HL-60 (cell line): ENCODE measurements at regions not wholly inside any gene's neighbourhood (a gene's known extent, or its start where the extent isn't known, plus 50 kb on each side); places are given as distances from the start of the nearest gene placed in this dataset.

ENCODE experiments used
- CTCF ChIP-seq: IDR thresholded peaks from one replicate; pipeline ENCODE4 v1.5.1; 2011; ENCODE audit warnings: low read length, control low read depth, inconsistent platforms; ENCODE audit not compliant: insufficient read depth
- GABPA ChIP-seq: IDR thresholded peaks from 2 replicates; pipeline ENCODE4 v1.6.1; 2012; ENCODE audit warnings: low read depth
- POLR2AphosphoS5 ChIP-seq: IDR thresholded peaks from 2 replicates; pipeline ENCODE4 v1.6.1; 2012; ENCODE audit warnings: low read depth
- REST ChIP-seq: IDR thresholded peaks from 2 replicates; pipeline ENCODE4 v1.6.1; 2012; ENCODE audit warnings: low read depth; ENCODE audit not compliant: insufficient replicate concordance
- SPI1 ChIP-seq: IDR thresholded peaks from 2 replicates; pipeline ENCODE4 v1.6.1; 2012; ENCODE audit warnings: low read depth, mild to moderate bottlenecking, borderline replicate concordance

GRCh38 chr12:93273834-93274564 is 103.7 kb upstream of the NUDT4 start:
- TF ChIP-seq CTCF, result no peak
- TF ChIP-seq POLR2AphosphoS5, result no peak
- no peak for TF ChIP-seq SPI1
- no peak for TF ChIP-seq REST
- TF ChIP-seq GABPA, result no peak
